Panc1 (cell line): ENCODE measurements at regions not wholly inside any gene's neighbourhood (a gene's known extent, or its start where the extent isn't known, plus 50 kb on each side); places are given as distances from the start of the nearest gene placed in this dataset.

Source experiments
- POLR2AphosphoS5 ChIP-seq: IDR thresholded peaks from 2 replicates; pipeline ENCODE4 v1.6.1; 2012; ENCODE audit warnings: mild to moderate bottlenecking, low read depth, low read length, moderate library complexity
- REST ChIP-seq, 2 experiments: IDR thresholded peaks; 2 replicates each; pipeline ENCODE4 v1.6.1; 2011 to 2012; ENCODE audit warnings: low read depth in 2 of 2, control low read depth in 1 of 2, low read length in 1 of 2, mild to moderate bottlenecking in 1 of 2, moderate library complexity in 1 of 2; ENCODE audit not compliant: insufficient read depth in 1 of 2
- SIN3A ChIP-seq: IDR thresholded peaks from 2 replicates; pipeline ENCODE4 v1.6.1; 2012; ENCODE audit warnings: low read depth, mild to moderate bottlenecking, low read length, moderate library complexity, borderline replicate concordance; ENCODE audit not compliant: insufficient read depth
- TCF7L2 ChIP-seq: IDR thresholded peaks from 2 replicates; pipeline ENCODE4 v1.6.1; 2011; ENCODE audit warnings: mild to moderate bottlenecking, low read depth, low read length, inconsistent platforms
- TF ChIP-seq, protein P1 (sequence below): fragments of 450-650 bp; IDR thresholded peaks from 2 replicates; pipeline ENCODE4 v1.5.1; 2017; ENCODE audit warnings: mild to moderate bottlenecking

GRCh38 chr2:239732666-239733010 is 292.5 kb downstream of the NDUFA10 start:
- TF ChIP-seq, protein P1, sequence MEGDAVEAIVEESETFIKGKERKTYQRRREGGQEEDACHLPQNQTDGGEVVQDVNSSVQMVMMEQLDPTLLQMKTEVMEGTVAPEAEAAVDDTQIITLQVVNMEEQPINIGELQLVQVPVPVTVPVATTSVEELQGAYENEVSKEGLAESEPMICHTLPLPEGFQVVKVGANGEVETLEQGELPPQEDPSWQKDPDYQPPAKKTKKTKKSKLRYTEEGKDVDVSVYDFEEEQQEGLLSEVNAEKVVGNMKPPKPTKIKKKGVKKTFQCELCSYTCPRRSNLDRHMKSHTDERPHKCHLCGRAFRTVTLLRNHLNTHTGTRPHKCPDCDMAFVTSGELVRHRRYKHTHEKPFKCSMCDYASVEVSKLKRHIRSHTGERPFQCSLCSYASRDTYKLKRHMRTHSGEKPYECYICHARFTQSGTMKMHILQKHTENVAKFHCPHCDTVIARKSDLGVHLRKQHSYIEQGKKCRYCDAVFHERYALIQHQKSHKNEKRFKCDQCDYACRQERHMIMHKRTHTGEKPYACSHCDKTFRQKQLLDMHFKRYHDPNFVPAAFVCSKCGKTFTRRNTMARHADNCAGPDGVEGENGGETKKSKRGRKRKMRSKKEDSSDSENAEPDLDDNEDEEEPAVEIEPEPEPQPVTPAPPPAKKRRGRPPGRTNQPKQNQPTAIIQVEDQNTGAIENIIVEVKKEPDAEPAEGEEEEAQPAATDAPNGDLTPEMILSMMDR = no peak
- TF ChIP-seq POLR2AphosphoS5 (no peak), TCF7L2 (no peak), REST (IDR thresholded peaks at IDR 0.05; ENCODE audit: insufficient read depth in 1 of 2, low read depth in 2 of 2, low read length in 1 of 2) (no peak), SIN3A (no peak)
